Osteoblast (primary cell): ENCODE measurements at regions not wholly inside any gene's neighbourhood (a gene's known extent, or its start where the extent isn't known, plus 50 kb on each side); places are given as distances from the start of the nearest gene placed in this dataset.

Experiments
- DNase-seq: peaks from one replicate; pipeline ENCODE4 v3.0.0; 2011; ENCODE audit warnings: low spot score, mixed read lengths; ENCODE audit not compliant: insufficient read length; ENCODE audit errors: missing footprints
- H2AFZ ChIP-seq: 2 replicates; pipeline ENCODE4 v1.6.0; 2011; ENCODE audit warnings: mild to moderate bottlenecking, low read length
- H3K27ac ChIP-seq: 2 replicates; pipeline ENCODE4 v1.5.1; 2011; ENCODE audit warnings: mild to moderate bottlenecking, low read depth, low read length, moderate library complexity
- H3K27me3 ChIP-seq: 2 replicates; pipeline ENCODE4 v1.6.0; 2012; ENCODE audit warnings: mild to moderate bottlenecking, control low read depth, inconsistent platforms, low read length, moderate library complexity; ENCODE audit not compliant: insufficient read depth
- H3K36me3 ChIP-seq: 2 replicates; pipeline ENCODE4 v1.5.1; 2011; ENCODE audit warnings: mild to moderate bottlenecking, low read length, control low read depth, moderate library complexity; ENCODE audit not compliant: insufficient read depth
- H3K4me1 ChIP-seq: 2 replicates; pipeline ENCODE4 v1.5.1; 2011; ENCODE audit warnings: mild to moderate bottlenecking, low read length, control low read depth, moderate library complexity; ENCODE audit not compliant: insufficient read depth
- H3K4me2 ChIP-seq: 2 replicates; pipeline ENCODE4 v1.6.0; 2011; ENCODE audit warnings: mild to moderate bottlenecking, low read length; ENCODE audit not compliant: insufficient read depth
- H3K4me3 ChIP-seq: fragments of 200-600 bp; sonication (generic); 3 replicates; pipeline ENCODE4 v1.5.1; 2012; ENCODE audit warnings: mild to moderate bottlenecking, low read length, inconsistent platforms; ENCODE audit not compliant: insufficient read depth
- H3K79me2 ChIP-seq: 2 replicates; pipeline ENCODE4 v1.6.0; 2012; ENCODE audit warnings: mild to moderate bottlenecking, low read length, control low read depth, inconsistent platforms; ENCODE audit not compliant: insufficient read depth
- H3K9me3 ChIP-seq: 2 replicates; pipeline ENCODE4 v1.5.1; 2011; ENCODE audit warnings: low read depth, low read length, control low read depth
- H4K20me1 ChIP-seq: 2 replicates; pipeline ENCODE4 v1.6.0; 2012; ENCODE audit warnings: mild to moderate bottlenecking, low read length, control low read depth; ENCODE audit not compliant: insufficient read depth
- CTCF ChIP-seq: IDR thresholded peaks from 2 replicates; pipeline ENCODE4 v1.5.1; 2011; ENCODE audit warnings: mild to moderate bottlenecking, low read depth, low read length, moderate library complexity; ENCODE audit errors: extremely low read depth

GRCh38 chr18:37937287-37937686 is 371.7 kb upstream of the CELF4 start:
- H3K9me3 ChIP-seq = no peaks in the 10 kb centered on the region
- no peak overlapping the region for H3K27ac ChIP-seq
- H2AFZ ChIP-seq = no peak overlapping the region
- no peaks in the 10 kb centered on the region for H3K4me1 ChIP-seq
- no peak overlapping the region for H3K4me2 ChIP-seq
- no peak for TF ChIP-seq CTCF
- no peaks in the 10 kb centered on the region for H3K27me3 ChIP-seq
- H4K20me1 ChIP-seq = no peaks in the 10 kb centered on the region
- H3K36me3 ChIP-seq = no peaks in the 10 kb centered on the region
- H3K4me3 ChIP-seq = no peak overlapping the region
- H3K79me2 ChIP-seq = no peaks in the 10 kb centered on the region
- DNase-seq = no peak

GRCh38 chr18:37935086-37935485 is 369.5 kb upstream of the CELF4 start:
- Histone ChIP-seq H3K4me2 (no peak overlapping the region), H3K79me2 (no peaks in the 10 kb centered on the region), H2AFZ (no peak overlapping the region), H3K9me3 (no peaks in the 10 kb centered on the region), H3K4me3 (no peak overlapping the region), H3K4me1 (no peaks in the 10 kb centered on the region), H3K27ac (no peak overlapping the region), H4K20me1 (no peaks in the 10 kb centered on the region), H3K36me3 (no peaks in the 10 kb centered on the region), H3K27me3 (no peaks in the 10 kb centered on the region)
- TF ChIP-seq CTCF = no peak
- DNase-seq = no peak

- no peak overlapping the region for H2AFZ ChIP-seq
- H3K36me3 ChIP-seq = no peaks in the 10 kb centered on the region
These were observed 365.0 kb upstream of the CELF4 start for GRCh38 chr18:37930640-37931039.

GRCh38 chr18:37922162-37922561 is 356.6 kb upstream of the CELF4 start:
- no peak for DNase-seq
- no peaks in the 10 kb centered on the region for H3K4me1 ChIP-seq
- no peaks in the 10 kb centered on the region for H3K36me3 ChIP-seq
- H3K4me3 ChIP-seq = no peak overlapping the region
- no peaks in the 10 kb centered on the region for H3K27me3 ChIP-seq
- H2AFZ ChIP-seq = no peak overlapping the region
- no peak overlapping the region for H3K27ac ChIP-seq
- no peaks in the 10 kb centered on the region for H3K79me2 ChIP-seq
- H3K4me2 ChIP-seq = no peak overlapping the region
- no peak for TF ChIP-seq CTCF
- no peaks in the 10 kb centered on the region for H4K20me1 ChIP-seq
- H3K9me3 ChIP-seq = no peaks in the 10 kb centered on the region

More at GRCh38 chr18:37930640-37931039, 365.0 kb upstream of the CELF4 start:
- no peak overlapping the region for H3K4me2 ChIP-seq
- H4K20me1 ChIP-seq = no peaks in the 10 kb centered on the region
- no peaks in the 10 kb centered on the region for H3K79me2 ChIP-seq
- H3K27me3 ChIP-seq = no peaks in the 10 kb centered on the region
- DNase-seq = no peak
- TF ChIP-seq CTCF = no peak
- H3K4me3 ChIP-seq = no peak overlapping the region
- H3K4me1 ChIP-seq = no peaks in the 10 kb centered on the region
- H3K27ac ChIP-seq = no peak overlapping the region
- H3K9me3 ChIP-seq = no peaks in the 10 kb centered on the region
